K562 (cell line): ENCODE measurements at regions not wholly inside any gene's neighbourhood (a gene's known extent, or its start where the extent isn't known, plus 50 kb on each side); places are given as distances from the start of the nearest gene placed in this dataset.

ENCODE experiments used
- CBX8 ChIP-seq: fragments of 200-600 bp; sonication (generic); IDR thresholded peaks from 2 replicates; pipeline ENCODE4 v1.6.1; 2012; ENCODE audit warnings: borderline replicate concordance, mixed run types, low read depth, mild to moderate bottlenecking, moderate library complexity, mixed read lengths, low read length, control low read depth, inconsistent platforms; ENCODE audit not compliant: poor library complexity, severe bottlenecking; ENCODE audit errors: extremely low read depth
- CREB1 ChIP-seq, 2 experiments: sonication (generic) in 1 of 2; formaldehyde crosslinking in 1 of 2; IDR thresholded peaks; 2 replicates each; pipeline versions ENCODE4 v1.6.1 to v1.8.0; 2012 to 2022; ENCODE audit warnings: inconsistent platforms in 1 of 2, mild to moderate bottlenecking in 1 of 2, missing genetic modification reagents in 1 of 2, moderate library complexity in 1 of 2
- FOXK2 ChIP-seq, 2 experiments: fragments of 450-650 bp; IDR thresholded peaks in 1 of 2; conservative IDR thresholded peaks in 1 of 2; 2 replicates each; pipeline ENCODE4 v1.6.1; 2016; ENCODE audit warnings: low read depth in 2 of 2, mild to moderate bottlenecking in 1 of 2
- FOXP1 ChIP-seq: sonication (generic); formaldehyde crosslinking; IDR thresholded peaks from 2 replicates; pipeline ENCODE4 v1.8.0; 2022; ENCODE audit warnings: mild to moderate bottlenecking, missing genetic modification reagents
- GABPB1 ChIP-seq: sonication (generic); formaldehyde crosslinking; IDR thresholded peaks from 2 replicates; pipeline ENCODE4 v1.8.0; 2022; ENCODE audit warnings: mild to moderate bottlenecking, missing genetic modification reagents
- MEF2D ChIP-seq: conservative IDR thresholded peaks from 2 replicates; pipeline ENCODE4 v1.6.1; 2016; ENCODE audit warnings: low read depth, missing genetic modification characterization, missing compliant biosample characterization
- NFIC ChIP-seq: fragments of 450-650 bp; IDR thresholded peaks from 2 replicates; pipeline ENCODE4 v1.6.1; 2017; ENCODE audit warnings: mild to moderate bottlenecking, inconsistent platforms
- RBM17 ChIP-seq: fragments of 200-400 bp; formaldehyde crosslinking; IDR thresholded peaks from 2 replicates; pipeline ENCODE4 v1.6.1; 2017; ENCODE audit warnings: low read depth, mild to moderate bottlenecking, low read length, borderline replicate concordance
- ZNF449 ChIP-seq: fragments of 250-450 bp; sonication (Bioruptor Pico); IDR thresholded peaks from 2 replicates; pipeline ENCODE4 v1.8.0; 2022; ENCODE audit warnings: moderate library complexity, mild to moderate bottlenecking, inconsistent platforms
- ZNF668 ChIP-seq: fragments of 250-450 bp; sonication (Bioruptor Pico); IDR thresholded peaks from 2 replicates; pipeline ENCODE4 v1.8.0; 2022; ENCODE audit warnings: mild to moderate bottlenecking, inconsistent platforms
- ZNF76 ChIP-seq: fragments of 250-450 bp; sonication (Bioruptor Pico); IDR thresholded peaks from 2 replicates; pipeline ENCODE4 v1.4.0; 2020; ENCODE audit warnings: mild to moderate bottlenecking, moderate library complexity, borderline replicate concordance
- TF ChIP-seq, protein P1 (sequence below), 2 experiments: IDR thresholded peaks in 1 of 2; conservative IDR thresholded peaks in 1 of 2; 2 replicates each; pipeline ENCODE4 v1.6.1; 2016; ENCODE audit warnings: low read depth in 2 of 2, mild to moderate bottlenecking in 1 of 2, missing compliant biosample characterization in 1 of 2, missing genetic modification characterization in 1 of 2, moderate library complexity in 1 of 2
- TF ChIP-seq, protein P2 (sequence below): fragments of 250-450 bp; sonication (Bioruptor Pico); IDR thresholded peaks from 2 replicates; pipeline ENCODE4 v1.9.0; 2021; ENCODE audit warnings: mild to moderate bottlenecking

DNA sequence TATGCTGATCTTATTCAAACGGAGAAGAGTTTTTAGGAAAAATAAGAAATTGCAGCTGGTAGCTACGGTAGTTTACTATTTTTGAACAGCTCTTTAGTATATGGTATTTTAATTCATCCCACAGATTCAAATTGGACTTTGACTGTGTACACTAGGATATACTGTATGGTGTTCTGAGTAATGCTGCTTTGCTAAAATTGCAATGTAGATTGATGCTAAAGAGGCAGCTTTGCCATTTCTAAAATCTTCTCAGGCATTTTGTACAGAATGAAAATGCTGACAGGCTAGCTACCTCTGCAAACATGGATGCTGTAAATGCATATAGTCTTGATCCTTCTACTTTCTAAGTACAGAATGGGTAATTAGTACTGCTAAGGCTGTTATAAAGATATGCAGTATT lies 826.6 kb upstream of the POU3F3 start (continued):
- TF ChIP-seq, protein P1, sequence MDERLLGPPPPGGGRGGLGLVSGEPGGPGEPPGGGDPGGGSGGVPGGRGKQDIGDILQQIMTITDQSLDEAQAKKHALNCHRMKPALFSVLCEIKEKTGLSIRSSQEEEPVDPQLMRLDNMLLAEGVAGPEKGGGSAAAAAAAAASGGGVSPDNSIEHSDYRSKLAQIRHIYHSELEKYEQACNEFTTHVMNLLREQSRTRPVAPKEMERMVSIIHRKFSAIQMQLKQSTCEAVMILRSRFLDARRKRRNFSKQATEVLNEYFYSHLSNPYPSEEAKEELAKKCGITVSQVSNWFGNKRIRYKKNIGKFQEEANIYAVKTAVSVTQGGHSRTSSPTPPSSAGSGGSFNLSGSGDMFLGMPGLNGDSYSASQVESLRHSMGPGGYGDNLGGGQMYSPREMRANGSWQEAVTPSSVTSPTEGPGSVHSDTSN (CRISPR knock-in tag; IDR thresholded peaks at IDR 0.05; ENCODE audit: low read depth) = no peak
- TF ChIP-seq, protein P1 (tag; conservative IDR thresholded peaks at IDR 0.05; ENCODE audit: low read depth) = no peak
- TF ChIP-seq NFIC (no peak), GABPB1 (CRISPR knock-in tag) (no peak), CREB1 (IDR thresholded peaks at IDR 0.05) (no peak), CREB1 (CRISPR knock-in tag; IDR thresholded peaks at IDR 0.05) (no peak), FOXP1 (no peak), FOXK2 (conservative IDR thresholded peaks at IDR 0.05 in 1 of 2, IDR thresholded peaks at IDR 0.05 in 1 of 2; ENCODE audit: low read depth in 2 of 2) (no peak), ZNF449 (CRISPR knock-in tag) (no peak), RBM17 (no peak), MEF2D (no peak), ZNF76 (CRISPR knock-in tag) (no peak), CBX8 (no peak), ZNF668 (CRISPR knock-in tag) (no peak)
- TF ChIP-seq, protein P2, sequence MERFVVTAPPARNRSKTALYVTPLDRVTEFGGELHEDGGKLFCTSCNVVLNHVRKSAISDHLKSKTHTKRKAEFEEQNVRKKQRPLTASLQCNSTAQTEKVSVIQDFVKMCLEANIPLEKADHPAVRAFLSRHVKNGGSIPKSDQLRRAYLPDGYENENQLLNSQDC (CRISPR knock-in tag) = no peak
